Small intestine (tissue), 7 donors: ENCODE measurements at regions not wholly inside any gene's neighbourhood (a gene's known extent, or its start where the extent isn't known, plus 50 kb on each side); places are given as distances from the start of the nearest gene placed in this dataset.

Experiments
- DNase-seq, 2 donors: peaks; one replicate each; pipeline versions ENCODE4 v3.0.0 to v3.0.0-alpha.2; 2013
- FAIRE-seq: peaks from 2 replicates; lab custom pipeline; 2012; peaks lifted over from hg19 to GRCh38; lab: Jason Lieb, UNC
- H3K27ac ChIP-seq, 3 donors: one replicate each; pipeline ENCODE4 v1.5.1; 2013; ENCODE audit warnings: low read length in 2 of 3, mild to moderate bottlenecking in 2 of 3, control low read depth in 1 of 3, inconsistent platforms in 1 of 3, low read depth in 1 of 3, moderate library complexity in 1 of 3
- H3K27me3 ChIP-seq, 3 donors: one replicate each; pipeline ENCODE4 v1.6.1; 2013; ENCODE audit warnings: low read length in 3 of 3, inconsistent platforms in 1 of 3; ENCODE audit not compliant: control insufficient read depth in 3 of 3, insufficient read depth in 3 of 3
- H3K36me3 ChIP-seq, 3 donors: one replicate each; pipeline ENCODE4 v1.6.1; 2013; ENCODE audit warnings: low read length in 3 of 3, inconsistent platforms in 1 of 3, low read depth in 1 of 3, mild to moderate bottlenecking in 1 of 3, moderate library complexity in 1 of 3; ENCODE audit not compliant: control insufficient read depth in 3 of 3, insufficient read depth in 2 of 3
- H3K4me1 ChIP-seq, 3 donors: one replicate each; pipeline ENCODE4 v1.6.1; 2013; ENCODE audit warnings: low read length in 2 of 3, inconsistent platforms in 1 of 3, low read depth in 1 of 3, mild to moderate bottlenecking in 1 of 3, moderate library complexity in 1 of 3; ENCODE audit not compliant: control insufficient read depth in 3 of 3, insufficient read depth in 2 of 3
- H3K4me3 ChIP-seq, 3 donors: one replicate each; pipeline ENCODE4 v1.5.1; 2013; ENCODE audit warnings: low read length in 3 of 3, control low read depth in 1 of 3, inconsistent platforms in 1 of 3, low read depth in 1 of 3, mild to moderate bottlenecking in 1 of 3, moderate library complexity in 1 of 3
- H3K9me3 ChIP-seq, 2 donors: one replicate each; pipeline ENCODE4 v1.6.1; 2013; ENCODE audit warnings: low read depth in 1 of 2, low read length in 1 of 2; ENCODE audit not compliant: control insufficient read depth in 2 of 2, insufficient read depth in 1 of 2
- WGBS, 3 donors: extraction: QIAGEN DNeasy Blood & Tissue Kit; methylation state at CpG; one replicate each; pipeline ENCODE4 v1.1.7; 2013; 5-methylcytosine and 5-hydroxymethylcytosine counted together
- donor health status: healthy with polysubstance abuse.
- donor health status: control.
- donor health status: control.
- donor health status: Bipolar disorder and iron deficiency.
- donor health status: healthy.

DNA sequence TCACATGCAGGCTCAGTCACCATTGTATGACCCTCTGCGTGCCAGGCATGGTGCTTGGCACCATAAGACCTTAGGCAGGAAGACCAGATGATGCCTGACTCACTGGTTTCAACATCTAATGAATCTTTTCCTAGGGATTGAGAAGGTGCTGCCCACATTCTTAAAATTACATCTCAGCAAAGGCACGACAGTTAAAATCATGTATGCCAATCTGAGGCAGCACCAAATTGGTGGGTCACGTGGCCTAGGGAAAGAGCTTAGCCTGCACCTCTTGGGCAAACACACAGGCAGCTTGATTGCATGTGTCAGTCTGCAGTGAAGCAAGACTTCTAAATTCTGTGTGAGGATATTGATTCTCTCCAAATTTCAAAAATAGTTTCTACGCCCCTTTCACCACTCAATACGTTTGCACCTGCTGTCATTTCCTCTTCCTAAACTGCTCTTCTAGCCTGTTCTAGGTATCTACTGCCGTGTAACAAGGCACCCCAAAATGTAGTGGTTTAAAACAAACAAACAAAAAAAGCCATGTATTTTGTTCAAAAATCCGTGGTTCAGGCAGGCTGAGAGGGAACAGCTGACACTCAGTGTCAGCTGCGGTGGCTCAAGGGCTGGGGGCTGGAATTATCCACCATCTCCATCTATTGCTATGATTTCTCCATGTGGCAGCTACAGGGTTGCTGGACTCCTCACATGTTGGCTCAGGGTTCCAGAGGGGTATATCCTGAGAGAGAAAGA, 160.2 kb upstream of the FGGY start:
- Histone ChIP-seq H3K36me3 (no peaks in the 10 kb centered on the region), H3K27me3 (no peaks in the 10 kb centered on the region), H3K27ac (no peak overlapping the region), H3K4me3 (no peak overlapping the region), H3K9me3 (no peaks in the 10 kb centered on the region), H3K4me1 (peaks cover 0 to 31% (median 0%) of the 10 kb centered on the region in 3 donors)
- WGBS, 3 donors, result 87 to 89% (median 88%) methylated on average over 8 of the region's 8 CpGs
- FAIRE-seq (no peak), DNase-seq (no peak)

DNA sequence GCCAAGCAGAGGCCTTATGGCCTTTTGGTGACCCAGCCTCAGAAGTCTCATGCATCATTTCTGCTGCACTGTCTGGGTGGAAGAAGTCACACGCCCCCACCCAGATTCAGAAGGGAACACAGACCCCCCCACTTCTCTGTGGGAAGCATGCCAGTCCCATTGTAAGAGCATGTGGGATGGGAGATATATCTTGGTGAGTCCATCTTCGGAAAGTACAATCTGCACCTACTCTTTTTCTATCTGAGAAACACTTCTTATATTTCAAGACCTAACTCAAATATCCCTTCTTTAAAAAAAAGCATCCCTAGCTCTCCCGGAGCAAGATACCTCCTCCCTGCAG, 159.6 kb upstream of the FGGY start:
- H3K4me1 ChIP-seq, result peaks cover 0 to 26% (median 0%) of the 10 kb centered on the region in 3 donors
- no peaks in the 10 kb centered on the region for H3K9me3 ChIP-seq
- no peak overlapping the region for H3K27ac ChIP-seq
- H3K36me3 ChIP-seq, result no peaks in the 10 kb centered on the region
- 80 to 96% (median 90%) methylated on average over 3 of the region's 3 CpGs for WGBS, 3 donors
- no peaks in the 10 kb centered on the region for H3K27me3 ChIP-seq
- H3K4me3 ChIP-seq, result no peak overlapping the region
- DNase-seq, result no peak
- no peak for FAIRE-seq

DNA sequence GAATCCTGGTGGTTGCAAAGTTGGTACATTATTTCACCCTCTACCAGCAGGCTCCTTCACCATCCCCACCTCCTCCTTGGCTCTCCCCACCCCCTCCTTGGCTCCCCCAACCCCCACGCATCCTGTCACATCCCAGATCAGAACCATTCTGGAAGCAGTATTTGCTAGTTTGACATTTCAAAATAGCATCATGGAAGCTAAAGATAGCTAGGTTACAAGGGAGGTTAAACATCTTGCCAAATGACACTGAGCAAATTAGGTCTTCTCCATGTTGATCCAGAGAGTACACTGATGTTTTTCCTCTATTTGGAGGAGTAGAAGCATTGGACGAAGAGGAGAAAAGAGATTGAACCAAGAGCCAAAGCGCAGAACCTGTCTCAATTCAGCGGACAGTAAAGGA, 158.9 kb upstream of the FGGY start:
- Histone ChIP-seq H3K36me3 (no peaks in the 10 kb centered on the region), H3K27me3 (no peaks in the 10 kb centered on the region), H3K4me1 (peaks cover 0 to 21% (median 4%) of the 10 kb centered on the region in 3 donors), H3K27ac (no peak overlapping the region), H3K4me3 (no peak overlapping the region), H3K9me3 (no peaks in the 10 kb centered on the region)
- DNase-seq (no peak), FAIRE-seq (no peak)
- 84 to 93% (median 89%) methylated on average over 4 of the region's 4 CpGs for WGBS, 3 donors

DNA sequence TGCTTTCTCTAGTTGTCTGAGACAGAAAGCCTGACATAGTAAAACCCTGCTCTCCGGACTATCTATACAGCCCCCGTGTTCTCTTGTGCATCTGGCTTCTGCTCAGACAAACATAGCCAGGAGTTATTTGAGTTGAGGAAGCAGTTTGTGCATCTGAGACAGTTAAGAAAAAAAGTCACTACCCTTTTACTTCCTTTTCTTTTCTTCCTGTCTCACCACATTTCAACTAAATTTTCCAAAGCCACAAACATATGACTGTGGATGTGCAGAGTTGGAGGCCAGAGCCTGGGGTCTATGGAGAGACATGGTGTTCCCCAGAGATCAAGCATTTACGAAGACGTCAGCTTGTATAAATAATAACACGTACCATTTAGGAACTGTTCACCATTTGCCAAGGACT, 158.5 kb upstream of the FGGY start:
- no peaks in the 10 kb centered on the region for H3K27me3 ChIP-seq
- no peaks in the 10 kb centered on the region for H3K9me3 ChIP-seq
- WGBS, 3 donors, result 66 to 90% (median 77%) methylated on average over 5 of the region's 5 CpGs
- DNase-seq (no peak), FAIRE-seq (no peak)
- no peak overlapping the region for H3K27ac ChIP-seq
- no peak overlapping the region for H3K4me3 ChIP-seq
- peaks cover 0 to 18% (median 4%) of the 10 kb centered on the region in 3 donors for H3K4me1 ChIP-seq
- H3K36me3 ChIP-seq, result no peaks in the 10 kb centered on the region

DNA sequence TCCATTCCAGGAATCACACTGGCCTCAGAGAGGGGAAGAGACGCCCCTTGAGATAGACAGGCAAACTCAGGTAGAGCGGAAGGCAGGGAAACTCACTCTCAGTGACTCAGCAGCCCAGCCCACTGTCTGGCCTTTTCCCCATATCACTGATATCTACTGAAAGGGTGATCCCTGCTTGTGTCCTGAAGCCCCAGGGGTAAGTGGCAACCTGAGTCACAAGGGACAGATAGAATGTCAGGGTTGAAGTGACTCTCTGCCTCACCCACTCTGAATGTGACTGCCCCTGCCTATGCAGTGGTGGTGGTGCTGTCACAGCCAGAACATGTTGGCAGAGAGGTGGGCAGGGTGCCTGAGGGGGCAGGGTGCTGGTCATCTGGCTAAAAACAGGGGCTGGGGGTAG, 157.5 kb upstream of the FGGY start:
- Histone ChIP-seq H3K36me3 (no peaks in the 10 kb centered on the region), H3K27me3 (no peaks in the 10 kb centered on the region), H3K4me3 (no peak overlapping the region), H3K27ac (no peak overlapping the region), H3K4me1 (peaks cover 0 to 11% (median 8%) of the 10 kb centered on the region in 3 donors), H3K9me3 (no peaks in the 10 kb centered on the region)
- peak; percentile 18 to 70 for DNase-seq
- WGBS, 3 donors, result 58 to 74% (median 69%) methylated on average over 2 of the region's 2 CpGs
- FAIRE-seq, result no peak

DNA sequence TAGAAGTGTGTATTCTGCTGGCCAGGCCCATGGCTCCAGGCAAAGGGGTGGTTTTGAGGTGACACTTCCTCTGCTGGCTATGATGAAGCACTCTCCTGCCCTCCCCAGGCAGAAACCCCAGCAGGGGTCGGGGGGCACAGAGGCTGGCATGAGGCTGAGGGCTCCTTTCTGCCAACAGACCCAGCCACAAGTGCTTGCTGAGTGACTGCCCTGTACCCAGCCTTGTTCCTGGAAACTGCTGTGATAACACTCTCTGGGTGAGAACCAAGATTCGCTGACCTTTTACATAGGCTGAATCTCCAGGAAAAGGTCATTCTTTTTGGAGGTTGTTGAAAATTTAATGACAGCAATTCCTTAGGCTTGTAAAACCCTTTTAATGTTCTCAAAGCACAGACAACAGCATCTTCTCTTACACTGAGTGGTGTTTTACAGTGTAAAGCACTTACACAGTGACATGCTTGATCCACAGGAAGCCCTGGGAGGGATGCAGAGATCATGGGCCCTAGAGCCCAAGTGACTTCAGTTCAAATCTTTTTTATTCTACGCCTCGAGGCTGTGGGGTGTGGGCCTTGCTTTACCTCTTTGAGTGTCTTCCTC, 155.5 kb upstream of the FGGY start:
- no peak for DNase-seq
- H3K4me3 ChIP-seq, result no peak overlapping the region
- H3K9me3 ChIP-seq, result no peaks in the 10 kb centered on the region
- H3K27me3 ChIP-seq, result no peaks in the 10 kb centered on the region
- no peaks in the 10 kb centered on the region for H3K36me3 ChIP-seq
- no peak overlapping the region for H3K27ac ChIP-seq
- WGBS, 3 donors, result 76 to 79% (median 79%) methylated on average over 4 of the region's 4 CpGs
- peaks cover 0 to 11% (median 8%) of the 10 kb centered on the region in 3 donors for H3K4me1 ChIP-seq
- no peak for FAIRE-seq

DNA sequence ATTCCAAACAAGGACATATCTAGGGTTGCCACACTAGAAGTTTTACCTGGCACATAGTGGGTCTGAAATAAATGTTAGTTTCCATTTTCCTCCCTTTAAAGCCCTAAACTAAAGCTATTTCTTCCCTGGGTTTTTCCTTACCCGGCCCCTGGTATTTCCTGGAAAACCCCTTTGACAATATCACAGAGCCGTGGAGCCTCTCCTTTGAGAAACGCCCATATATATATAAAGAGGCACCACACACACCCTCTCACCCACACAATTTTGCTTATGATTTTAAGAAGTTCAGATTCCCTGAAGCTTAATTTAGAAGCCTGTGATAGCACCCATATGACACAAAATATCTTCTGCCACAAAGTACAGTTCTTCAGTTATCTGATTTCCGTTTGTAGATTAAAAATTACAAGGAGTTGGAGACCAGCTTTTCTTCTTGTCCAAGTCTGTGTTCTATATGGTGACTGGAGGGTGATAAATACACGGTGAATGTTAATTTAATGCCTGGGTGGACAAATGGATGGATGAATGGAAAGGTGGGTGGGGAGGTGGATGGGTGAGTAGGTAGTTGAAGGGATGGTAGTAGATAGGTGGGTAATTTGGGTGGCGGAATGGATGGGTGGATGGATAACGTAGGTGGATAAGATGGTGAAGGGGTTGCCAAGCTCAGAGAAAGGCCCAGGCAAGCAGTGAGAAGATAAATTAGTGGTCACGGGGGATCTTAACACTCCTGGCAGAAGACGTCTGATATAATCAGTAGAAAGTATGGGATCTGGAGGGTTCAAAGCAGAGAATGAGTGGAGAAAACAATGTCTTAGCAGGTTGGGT, 154.4 kb upstream of the FGGY start:
- DNase-seq (no peak), FAIRE-seq (no peak)
- 76 to 81% (median 76%) methylated on average over 9 of the region's 9 CpGs for WGBS, 3 donors
- Histone ChIP-seq H3K27me3 (no peaks in the 10 kb centered on the region), H3K36me3 (no peaks in the 10 kb centered on the region), H3K27ac (peak overlapping the region in 1 of 3 donors; percentile 2), H3K4me3 (no peak overlapping the region), H3K4me1 (peaks cover 0 to 13% (median 8%) of the 10 kb centered on the region in 3 donors), H3K9me3 (no peaks in the 10 kb centered on the region)

DNA sequence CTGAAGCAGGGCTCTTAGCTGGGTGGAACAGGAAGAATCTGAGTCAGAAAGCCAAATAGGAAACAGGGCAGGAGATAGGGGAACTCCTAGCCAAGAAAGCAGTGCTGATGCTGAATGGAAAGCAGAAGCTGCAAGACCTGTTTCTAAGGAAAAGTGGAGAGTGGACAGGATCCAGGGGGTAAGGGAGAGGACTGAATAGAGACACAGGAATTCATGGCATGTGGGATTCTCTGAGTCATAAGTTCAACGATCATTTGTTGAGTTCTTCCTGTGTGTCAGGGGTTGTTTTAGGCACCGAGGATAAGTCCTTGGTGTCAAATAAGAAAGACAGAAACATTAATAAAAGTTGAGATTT, 153.8 kb upstream of the FGGY start:
- DNase-seq (peak; percentile 47 to 49), FAIRE-seq (no peak)
- H3K36me3 ChIP-seq, result no peaks in the 10 kb centered on the region
- peaks cover 0 to 13% (median 8%) of the 10 kb centered on the region in 3 donors for H3K4me1 ChIP-seq
- H3K27me3 ChIP-seq, result no peaks in the 10 kb centered on the region
- 12 to 28% (median 24%) methylated on average over 2 of the region's 2 CpGs for WGBS, 3 donors
- H3K27ac ChIP-seq, result no peak overlapping the region
- H3K9me3 ChIP-seq, result no peaks in the 10 kb centered on the region
- H3K4me3 ChIP-seq, result no peak overlapping the region
